Gastroesophageal sphincter (tissue), 4 donors: ENCODE measurements at regions not wholly inside any gene's neighbourhood (a gene's known extent, or its start where the extent isn't known, plus 50 kb on each side); places are given as distances from the start of the nearest gene placed in this dataset.

ENCODE experiments used
- ATAC-seq: fragments of 150-250 bp; one replicate; pipeline ENCODE4 v1.9.1; 2016; ENCODE audit warnings: mild to moderate bottlenecking, moderate library complexity
- H3K27ac ChIP-seq, 4 donors: fragments of 200-600 bp; sonication (generic) in 3 of 4; 1 replicate in 3 of 4; 2 replicates in 1 of 4; pipeline ENCODE4 v1.5.1; 2016 to 2019
- H3K27me3 ChIP-seq: fragments of 200-600 bp; sonication (generic); one replicate; pipeline ENCODE4 v1.5.1; 2019
- H3K36me3 ChIP-seq, 2 donors: fragments of 200-600 bp; sonication (generic); one replicate each; pipeline ENCODE4 v1.5.1; 2019; ENCODE audit warnings: control low read depth in 1 of 2
- H3K4me1 ChIP-seq, 3 donors: fragments of 200-600 bp; sonication (generic); 1 replicate in 2 of 3; 2 replicates in 1 of 3; pipeline ENCODE4 v1.5.1; 2016 to 2019; ENCODE audit warnings: control low read depth in 2 of 3
- H3K4me3 ChIP-seq, 2 donors: fragments of 200-600 bp; sonication (generic); one replicate each; pipeline ENCODE4 v1.5.1; 2019; ENCODE audit warnings: mild to moderate bottlenecking in 1 of 2, moderate library complexity in 1 of 2
- H3K9me3 ChIP-seq, 3 donors: fragments of 200-600 bp; sonication (generic); one replicate each; pipeline ENCODE4 v1.5.1; 2017 to 2019; ENCODE audit warnings: control low read depth in 2 of 3
- EP300 ChIP-seq: sonication (generic); formaldehyde crosslinking; IDR thresholded peaks from one replicate; pipeline ENCODE4 v1.6.1; 2017; ENCODE audit warnings: antibody characterized with exemption, mild to moderate bottlenecking
- POLR2A ChIP-seq, 2 donors: fragments of 450-650 bp; IDR thresholded peaks; one replicate each; pipeline ENCODE4 v1.6.1; 2017; ENCODE audit warnings: antibody characterized with exemption in 2 of 2, mild to moderate bottlenecking in 2 of 2, moderate library complexity in 1 of 2
- POLR2AphosphoS5 ChIP-seq: sonication (generic); formaldehyde crosslinking; IDR thresholded peaks from one replicate; pipeline ENCODE4 v1.6.1; 2017; ENCODE audit warnings: antibody characterized with exemption
- WGBS, 2 donors: methylation state at CpG; one replicate each; pipeline ENCODE4 v1.1.5; 2018; ENCODE audit warnings: low coverage in 1 of 2; 5-methylcytosine and 5-hydroxymethylcytosine counted together
- TF ChIP-seq, protein P1 (sequence below), 4 experiments: fragments of 200-600 bp in 2 of 4; fragments of 450-650 bp in 2 of 4; sonication (generic) in 1 of 4; IDR thresholded peaks; one replicate each; pipeline ENCODE4 v1.5.1; 2017 to 2019; ENCODE audit warnings: antibody characterized with exemption in 4 of 4, mild to moderate bottlenecking in 2 of 4, moderate library complexity in 2 of 4

DNA sequence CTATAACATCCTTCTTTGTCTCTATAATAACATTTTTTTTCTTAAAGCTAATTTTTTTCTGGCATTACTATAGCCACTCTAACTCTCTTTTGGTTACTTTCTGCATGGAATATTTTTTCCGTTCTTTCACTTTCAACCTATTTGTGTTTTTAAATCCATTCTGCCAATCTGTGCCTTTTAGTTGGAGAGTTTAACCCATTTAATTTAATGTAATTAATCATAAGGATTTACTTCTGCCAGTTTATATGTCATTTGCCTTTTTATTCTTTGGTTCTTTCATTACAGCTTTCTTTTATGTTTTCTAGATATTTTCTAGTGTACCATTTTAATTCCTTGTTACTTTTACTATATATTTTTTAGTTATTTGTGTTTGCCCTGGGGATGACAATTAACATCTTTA lies 78.6 kb downstream of the TMEM270 start:
- no peak for ATAC-seq
- H3K9me3 ChIP-seq = peaks cover 0 to 11% (median 0%) of the 10 kb centered on the region in 3 donors
- H3K36me3 ChIP-seq = no peaks in the 10 kb centered on the region
- peaks cover 0 to 6% (median 0%) of the 10 kb centered on the region in 3 donors for H3K4me1 ChIP-seq
- no peak overlapping the region for H3K4me3 ChIP-seq
- no peak for TF ChIP-seq POLR2A (IDR thresholded peaks at IDR 0.05)
- TF ChIP-seq EP300 = no peak
- TF ChIP-seq, protein P1, sequence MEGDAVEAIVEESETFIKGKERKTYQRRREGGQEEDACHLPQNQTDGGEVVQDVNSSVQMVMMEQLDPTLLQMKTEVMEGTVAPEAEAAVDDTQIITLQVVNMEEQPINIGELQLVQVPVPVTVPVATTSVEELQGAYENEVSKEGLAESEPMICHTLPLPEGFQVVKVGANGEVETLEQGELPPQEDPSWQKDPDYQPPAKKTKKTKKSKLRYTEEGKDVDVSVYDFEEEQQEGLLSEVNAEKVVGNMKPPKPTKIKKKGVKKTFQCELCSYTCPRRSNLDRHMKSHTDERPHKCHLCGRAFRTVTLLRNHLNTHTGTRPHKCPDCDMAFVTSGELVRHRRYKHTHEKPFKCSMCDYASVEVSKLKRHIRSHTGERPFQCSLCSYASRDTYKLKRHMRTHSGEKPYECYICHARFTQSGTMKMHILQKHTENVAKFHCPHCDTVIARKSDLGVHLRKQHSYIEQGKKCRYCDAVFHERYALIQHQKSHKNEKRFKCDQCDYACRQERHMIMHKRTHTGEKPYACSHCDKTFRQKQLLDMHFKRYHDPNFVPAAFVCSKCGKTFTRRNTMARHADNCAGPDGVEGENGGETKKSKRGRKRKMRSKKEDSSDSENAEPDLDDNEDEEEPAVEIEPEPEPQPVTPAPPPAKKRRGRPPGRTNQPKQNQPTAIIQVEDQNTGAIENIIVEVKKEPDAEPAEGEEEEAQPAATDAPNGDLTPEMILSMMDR (IDR thresholded peaks at IDR 0.05) = no peak
- no peak for TF ChIP-seq POLR2AphosphoS5
- no peaks in the 10 kb centered on the region for H3K27me3 ChIP-seq
- no peak overlapping the region for H3K27ac ChIP-seq
- 88% methylated on average over 1 of the region's 1 CpG; no CpG with 5 or more reads in 1 of the 2 donors for WGBS, 2 donors

DNA sequence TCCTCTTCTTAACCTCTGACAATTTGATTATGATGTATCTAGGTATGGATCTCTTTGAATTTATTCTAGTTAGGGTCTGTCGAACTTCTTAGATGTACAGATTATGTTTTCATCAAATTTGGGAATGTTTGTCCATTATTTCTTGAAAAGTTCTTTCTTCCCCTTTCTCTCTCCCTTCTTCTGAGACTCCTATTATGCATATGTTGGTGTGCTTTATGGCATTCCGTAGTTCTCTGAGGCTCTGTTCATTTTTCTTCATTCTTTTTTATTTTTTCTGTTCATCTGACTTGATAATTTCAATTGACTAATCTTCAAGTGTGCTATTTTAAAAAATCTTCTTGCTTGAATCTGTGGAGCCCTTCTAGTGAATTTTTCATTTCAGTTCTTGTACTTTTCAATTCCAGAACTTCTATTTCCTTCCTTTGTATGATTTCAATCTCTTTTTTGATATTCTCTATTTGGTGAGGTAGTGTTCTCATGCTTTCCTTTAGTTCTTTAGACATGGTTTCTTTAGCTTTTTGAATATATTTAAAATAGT lies 79.8 kb downstream of the TMEM270 start:
- no peak overlapping the region for H3K27ac ChIP-seq
- WGBS, 2 donors = 80 to 83% methylated on average over 1 to 2 of the region's 2 CpGs
- H3K4me3 ChIP-seq = no peak overlapping the region
- no peak for ATAC-seq
- peaks cover 0 to 6% (median 0%) of the 10 kb centered on the region in 3 donors for H3K4me1 ChIP-seq
- TF ChIP-seq, protein P1 (IDR thresholded peaks at IDR 0.05) = no peak
- no peak for TF ChIP-seq POLR2AphosphoS5
- TF ChIP-seq POLR2A (IDR thresholded peaks at IDR 0.05) = no peak
- TF ChIP-seq EP300 = no peak
- H3K36me3 ChIP-seq = no peaks in the 10 kb centered on the region
- H3K9me3 ChIP-seq = peaks cover 0 to 21% (median 2%) of the 10 kb centered on the region in 3 donors
- no peaks in the 10 kb centered on the region for H3K27me3 ChIP-seq

- H3K4me1 ChIP-seq = peaks cover 0 to 6% (median 0%) of the 10 kb centered on the region in 3 donors
- ATAC-seq = peak; percentile 71
- TF ChIP-seq POLR2AphosphoS5 = peak; percentile 41
- TF ChIP-seq, protein P1 (IDR thresholded peaks at IDR 0.05) = peak in 1 of 4 experiments; percentile 27
- no peak for TF ChIP-seq POLR2A (IDR thresholded peaks at IDR 0.05)
- no peak for TF ChIP-seq EP300
- H3K4me3 ChIP-seq = no peak overlapping the region
- H3K9me3 ChIP-seq = peaks cover 0 to 21% (median 2%) of the 10 kb centered on the region in 3 donors
- H3K27ac ChIP-seq = peak overlapping the region in 3 of 4 donors; percentile 27 to 50 (median 40)
- no peaks in the 10 kb centered on the region for H3K27me3 ChIP-seq
- 54 to 56% methylated on average over 2 of the region's 2 CpGs for WGBS, 2 donors
- no peaks in the 10 kb centered on the region for H3K36me3 ChIP-seq
Observed at GRCh38 chr7:73941836-73942551, 81.0 kb downstream of the TMEM270 start.

DNA sequence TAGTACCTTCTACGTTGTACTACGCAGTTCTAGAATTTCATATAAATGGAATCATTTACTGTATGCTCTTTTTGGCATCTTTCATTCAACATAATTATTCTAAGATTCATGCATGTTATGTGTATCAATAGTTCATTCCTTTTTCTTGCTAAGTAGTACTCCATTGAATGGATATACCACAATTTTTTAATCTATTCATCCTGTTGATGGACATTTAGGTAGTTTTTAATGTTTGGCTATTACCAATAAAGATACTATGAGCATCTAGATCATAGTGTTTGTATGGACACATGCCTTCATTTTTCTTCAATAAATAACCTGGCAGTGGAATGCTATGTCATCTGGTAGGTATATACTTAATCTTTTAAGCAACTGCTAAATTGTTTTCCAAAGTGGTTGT lies 83.0 kb upstream of the ELN start:
- TF ChIP-seq POLR2AphosphoS5 (no peak), POLR2A (IDR thresholded peaks at IDR 0.05) (no peak), EP300 (no peak)
- TF ChIP-seq, protein P1 (IDR thresholded peaks at IDR 0.05) = no peak
- Histone ChIP-seq H3K36me3 (no peaks in the 10 kb centered on the region), H3K27me3 (no peaks in the 10 kb centered on the region), H3K4me3 (no peak overlapping the region), H3K4me1 (peaks cover 0 to 6% (median 0%) of the 10 kb centered on the region in 3 donors), H3K27ac (no peak overlapping the region), H3K9me3 (peaks cover 0 to 36% (median 2%) of the 10 kb centered on the region in 3 donors)
- 98 to 100% methylated on average over 2 of the region's 2 CpGs for WGBS, 2 donors
- ATAC-seq = no peak

DNA sequence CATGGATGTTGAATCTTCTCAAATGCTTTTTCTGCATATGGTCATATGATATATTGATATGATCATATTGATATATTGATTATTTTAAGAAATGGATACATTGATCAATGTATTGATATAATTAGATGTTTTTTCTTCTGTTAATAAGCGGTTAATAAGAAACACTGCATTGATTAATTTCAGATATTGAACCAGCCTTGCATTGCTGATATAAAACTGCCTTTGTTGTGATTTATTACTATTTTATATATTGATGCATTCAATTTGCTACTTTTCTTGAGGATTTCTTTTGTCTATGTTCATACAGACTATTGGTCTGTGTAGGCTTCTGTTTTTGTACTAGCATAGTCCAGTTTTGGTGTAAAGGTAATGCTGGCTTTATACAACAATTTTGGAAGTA lies 79.7 kb upstream of the ELN start:
- Histone ChIP-seq H3K27ac (no peak overlapping the region), H3K4me3 (no peak overlapping the region), H3K9me3 (peaks cover 0 to 25% (median 2%) of the 10 kb centered on the region in 3 donors), H3K4me1 (no peaks in the 10 kb centered on the region), H3K36me3 (no peaks in the 10 kb centered on the region), H3K27me3 (no peaks in the 10 kb centered on the region)
- 92 to 100% methylated on average over 1 of the region's 1 CpG for WGBS, 2 donors
- no peak for ATAC-seq
- TF ChIP-seq EP300 (no peak), POLR2A (IDR thresholded peaks at IDR 0.05) (no peak), POLR2AphosphoS5 (no peak)
- TF ChIP-seq, protein P1 (IDR thresholded peaks at IDR 0.05) = no peak
